ENCODE measurements at regions not wholly inside any gene's neighbourhood (a gene's known extent, or its start where the extent isn't known, plus 50 kb on each side); places are given as distances from the start of the nearest gene placed in this dataset.

DNA sequence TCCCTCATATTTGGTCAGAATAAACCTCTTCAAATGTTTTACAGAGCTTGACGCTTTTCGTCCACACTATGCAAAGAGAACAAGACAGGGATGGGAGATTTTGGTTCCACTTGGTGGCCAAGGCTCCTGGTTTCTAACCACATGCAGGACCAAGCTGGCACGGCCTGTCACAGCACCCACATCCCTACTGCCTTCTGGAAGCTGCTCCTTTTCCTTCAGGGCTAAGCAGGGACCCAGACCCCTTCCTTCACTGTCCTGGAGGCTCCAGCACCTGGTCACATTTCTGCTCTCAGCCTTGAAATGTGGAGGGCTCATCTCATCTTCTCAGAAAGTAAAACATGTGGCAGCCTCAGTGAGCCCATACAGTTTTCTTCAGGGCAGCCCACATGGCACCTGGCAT lies 50.4 kb upstream of the ARHGEF7 start:
- ChIA-PET POLR2A (no interaction called here), CTCF (no interaction called here)
- no peak for FAIRE-seq
- Histone ChIP-seq H3K27ac (ENCODE audit: insufficient read depth, low read depth, low read length) (no peak overlapping the region), H2AFZ (ENCODE audit: low read depth, low read length) (no peak overlapping the region), H4K20me1 (replicated peaks; ENCODE audit: control insufficient read depth, extremely low read depth, insufficient read depth, low read length) (no peaks in the 10 kb centered on the region), H3K27me3 (ENCODE audit: control insufficient read depth in 2 of 2, insufficient read depth in 2 of 2, low read length in 2 of 2) (peaks cover 13 to 23% of the 10 kb centered on the region in 2 experiments), H3K36me3 (ENCODE audit: control insufficient read depth in 2 of 2, extremely low read depth in 1 of 2, insufficient read depth in 2 of 2, low read length in 2 of 2) (no peaks in the 10 kb centered on the region), H3K79me2 (ENCODE audit: control insufficient read depth, insufficient read depth, low read length) (no peaks in the 10 kb centered on the region), H3K4me1 (ENCODE audit: control insufficient read depth, extremely low read depth, insufficient read depth, low read length) (peaks cover 7% of the 10 kb centered on the region), H3K9me3 (replicated peaks; ENCODE audit: control insufficient read depth, insufficient read depth, low read length) (no peaks in the 10 kb centered on the region), H3K9me1 (replicated peaks; ENCODE audit: control insufficient read depth, extremely low read depth, insufficient read depth, low read length) (no peaks in the 10 kb centered on the region), H3K4me3 (replicated peaks in 1 of 3; ENCODE audit: insufficient read depth in 1 of 3, low read depth in 1 of 3, low read length in 3 of 3) (no peak overlapping the region), H3K4me2 (ENCODE audit: insufficient read depth, low read length) (no peak overlapping the region), H3K9ac (replicated peaks; ENCODE audit: extremely low read depth, insufficient read depth, low read length) (no peak overlapping the region)
- no peak for DNase-seq (ENCODE audit: low read depth, low spot score)
- intact Hi-C loops (cut with micrococcal nuclease) = loop anchor here (5.0 kb wide), 1 partner anchor 1378 kb away; no protein-coding TSS in a partner anchor
- TF ChIP-seq, protein P1, sequence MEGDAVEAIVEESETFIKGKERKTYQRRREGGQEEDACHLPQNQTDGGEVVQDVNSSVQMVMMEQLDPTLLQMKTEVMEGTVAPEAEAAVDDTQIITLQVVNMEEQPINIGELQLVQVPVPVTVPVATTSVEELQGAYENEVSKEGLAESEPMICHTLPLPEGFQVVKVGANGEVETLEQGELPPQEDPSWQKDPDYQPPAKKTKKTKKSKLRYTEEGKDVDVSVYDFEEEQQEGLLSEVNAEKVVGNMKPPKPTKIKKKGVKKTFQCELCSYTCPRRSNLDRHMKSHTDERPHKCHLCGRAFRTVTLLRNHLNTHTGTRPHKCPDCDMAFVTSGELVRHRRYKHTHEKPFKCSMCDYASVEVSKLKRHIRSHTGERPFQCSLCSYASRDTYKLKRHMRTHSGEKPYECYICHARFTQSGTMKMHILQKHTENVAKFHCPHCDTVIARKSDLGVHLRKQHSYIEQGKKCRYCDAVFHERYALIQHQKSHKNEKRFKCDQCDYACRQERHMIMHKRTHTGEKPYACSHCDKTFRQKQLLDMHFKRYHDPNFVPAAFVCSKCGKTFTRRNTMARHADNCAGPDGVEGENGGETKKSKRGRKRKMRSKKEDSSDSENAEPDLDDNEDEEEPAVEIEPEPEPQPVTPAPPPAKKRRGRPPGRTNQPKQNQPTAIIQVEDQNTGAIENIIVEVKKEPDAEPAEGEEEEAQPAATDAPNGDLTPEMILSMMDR (IDR thresholded peaks at IDR 0.05; ENCODE audit: extremely low read depth in 1 of 2, insufficient read depth in 1 of 2, low read depth in 1 of 2, low read length in 2 of 2) = no peak
- BruUV-seq (replicated peaks) = no TSS peak
- dilution Hi-C loops (cut with MboI; ENCODE audit: extremely low pct_ligation_motif_present, low sequenced_read_pairs) = no loop called here

DNA sequence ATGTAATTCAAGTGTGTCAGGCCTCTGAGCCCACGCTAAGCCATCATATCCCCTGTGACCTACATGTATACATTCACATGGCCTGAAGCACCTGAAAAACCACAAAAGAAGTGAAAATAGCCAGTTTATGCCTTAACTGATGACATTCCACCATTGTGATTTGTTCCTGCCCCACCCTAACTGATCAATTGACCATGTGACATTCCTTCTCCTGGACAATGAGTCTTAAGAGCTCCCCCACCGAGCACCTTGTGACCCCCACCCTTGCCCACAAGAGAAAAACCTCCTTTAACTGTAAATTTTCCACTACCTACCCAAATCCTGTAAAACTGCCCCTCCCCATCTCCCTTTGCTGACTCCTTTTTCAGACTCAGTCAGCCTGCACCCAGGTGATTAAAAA lies 52.1 kb upstream of the ARHGEF7 start:
- FAIRE-seq (no peak), DNase-seq (ENCODE audit: low read depth, low spot score) (no peak)
- no peak overlapping the region for H3K9ac ChIP-seq (replicated peaks; ENCODE audit: extremely low read depth, insufficient read depth, low read length)
- H4K20me1 ChIP-seq (replicated peaks; ENCODE audit: control insufficient read depth, extremely low read depth, insufficient read depth, low read length) = no peaks in the 10 kb centered on the region
- H3K4me3 ChIP-seq (replicated peaks in 1 of 3; ENCODE audit: insufficient read depth in 1 of 3, low read depth in 1 of 3, low read length in 3 of 3) = no peak overlapping the region
- no peak overlapping the region for H3K4me2 ChIP-seq (ENCODE audit: insufficient read depth, low read length)
- H3K36me3 ChIP-seq (ENCODE audit: control insufficient read depth in 2 of 2, extremely low read depth in 1 of 2, insufficient read depth in 2 of 2, low read length in 2 of 2) = no peaks in the 10 kb centered on the region
- H3K9me1 ChIP-seq (replicated peaks; ENCODE audit: control insufficient read depth, extremely low read depth, insufficient read depth, low read length) = no peaks in the 10 kb centered on the region
- H3K4me1 ChIP-seq (ENCODE audit: control insufficient read depth, extremely low read depth, insufficient read depth, low read length) = peaks cover 7% of the 10 kb centered on the region
- intact Hi-C loops (cut with micrococcal nuclease) = no loop called here
- no peaks in the 10 kb centered on the region for H3K9me3 ChIP-seq (replicated peaks; ENCODE audit: control insufficient read depth, insufficient read depth, low read length)
- ChIA-PET POLR2A (no interaction called here), CTCF (no interaction called here)
- no peak for TF ChIP-seq JUN (IDR thresholded peaks at IDR 0.05; ENCODE audit: borderline replicate concordance, insufficient read depth, insufficient read length, low read depth)
- TF ChIP-seq MYC (IDR thresholded peaks at IDR 0.05; ENCODE audit: low read depth, low read length) = no peak
- TF ChIP-seq FOS (IDR thresholded peaks at IDR 0.05; ENCODE audit: borderline replicate concordance, insufficient read depth, low read length) = no peak
- no peak overlapping the region for H3K27ac ChIP-seq (ENCODE audit: insufficient read depth, low read depth, low read length)
- H2AFZ ChIP-seq (ENCODE audit: low read depth, low read length) = no peak overlapping the region
- no TSS peak for BruUV-seq (replicated peaks)
- dilution Hi-C loops (cut with MboI; ENCODE audit: extremely low pct_ligation_motif_present, low sequenced_read_pairs) = no loop called here
- no peaks in the 10 kb centered on the region for H3K79me2 ChIP-seq (ENCODE audit: control insufficient read depth, insufficient read depth, low read length)
- H3K27me3 ChIP-seq (ENCODE audit: control insufficient read depth in 2 of 2, insufficient read depth in 2 of 2, low read length in 2 of 2) = peaks cover 13 to 20% of the 10 kb centered on the region in 2 experiments

All from endothelial cell of umbilical vein (primary cell).